ENCODE measurements at regions not wholly inside any gene's neighbourhood (a gene's known extent, or its start where the extent isn't known, plus 50 kb on each side); places are given as distances from the start of the nearest gene placed in this dataset.

DNA sequence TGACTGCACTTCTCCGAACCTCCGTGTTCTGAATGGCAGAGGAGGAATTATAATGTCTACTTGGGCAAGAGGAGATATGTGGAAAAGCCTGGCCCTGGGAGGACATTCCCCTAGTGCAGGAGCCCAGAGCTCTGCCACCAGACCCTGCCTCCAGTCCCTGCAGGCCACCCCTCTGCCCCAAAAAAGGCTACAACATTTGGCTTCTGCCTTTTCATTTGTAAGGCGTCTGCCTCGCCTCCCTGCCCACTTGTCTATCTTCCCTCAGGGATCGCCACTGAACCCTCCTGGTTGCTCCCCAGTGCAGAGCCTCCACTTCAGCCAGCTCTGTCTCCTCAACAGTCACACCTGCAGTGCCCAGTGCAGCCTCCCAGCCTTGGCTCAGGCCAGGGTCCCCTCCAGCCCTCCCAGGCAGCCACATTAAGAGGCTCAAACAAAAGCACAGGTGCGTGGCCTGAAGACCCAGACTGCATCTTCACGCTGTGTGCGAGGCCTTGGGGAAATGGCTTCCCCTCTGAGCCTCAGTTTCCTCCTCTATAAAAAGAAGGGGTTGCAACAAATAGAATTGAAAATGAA is 125.9 kb upstream of the SMAD3 start:
- Mint-ChIP-seq H3K27me3 (peaks cover under 1 to 7% of the 10 kb centered on the region in 2 donors), H3K36me3 (peaks cover 0 to 16% (median 1%) of the 10 kb centered on the region in 3 donors), H3K9me3 (peaks cover under 1 to 6% (median 6%) of the 10 kb centered on the region in 5 donors), H3K4me3 (no peak overlapping the region), H3K27ac (no peak overlapping the region), H3K4me1 (no peaks in the 10 kb centered on the region)
- ChIA-PET CTCF (interaction anchor here (0.6 to 0.9 kb wide), 2 partner anchors 36 to 361 kb away, joined by 3 read pairs; no protein-coding TSS in a partner anchor), POLR2A (no interaction called here)
- H3K4me3 ChIP-seq (ENCODE audit: low read length) = no peak overlapping the region
- no peak for DNase-seq
- no peak overlapping the region for H3K27ac ChIP-seq (ENCODE audit: low read depth, low read length)
- H3K4me1 ChIP-seq (ENCODE audit: insufficient read depth, low read length) = no peaks in the 10 kb centered on the region
- no peaks in the 10 kb centered on the region for H3K36me3 ChIP-seq (ENCODE audit: insufficient read depth, low read length)
- H3K9me3 ChIP-seq (ENCODE audit: low read length) = no peaks in the 10 kb centered on the region
- H3K27me3 ChIP-seq (ENCODE audit: insufficient read depth, low read length, poor library complexity, severe bottlenecking) = no peaks in the 10 kb centered on the region

DNA sequence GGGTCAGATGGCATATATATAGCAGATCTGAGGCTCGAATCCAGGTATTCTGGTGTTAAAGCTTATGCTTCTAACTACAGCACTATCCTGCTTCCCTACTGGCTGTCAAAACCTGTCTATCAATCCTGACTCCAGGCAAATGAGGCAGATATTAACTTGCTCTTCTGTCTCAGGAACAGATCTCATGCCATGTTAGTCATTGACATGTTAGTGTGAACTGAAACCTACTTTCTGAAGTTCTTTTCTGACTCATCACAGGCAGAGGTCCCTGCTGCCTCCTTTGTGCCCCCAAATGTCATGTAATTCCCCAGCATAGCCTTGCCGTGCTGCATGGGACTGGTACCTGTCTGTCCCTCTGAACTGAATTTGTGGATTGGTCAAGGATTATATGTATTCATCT is 125.0 kb upstream of the SMAD3 start:
- H3K4me3 ChIP-seq (ENCODE audit: low read length) = no peak overlapping the region
- CTCF ChIA-PET = no interaction called here
- no peaks in the 10 kb centered on the region for H3K36me3 ChIP-seq (ENCODE audit: insufficient read depth, low read length)
- H3K9me3 Mint-ChIP-seq = peaks cover 0 to 6% (median 6%) of the 10 kb centered on the region in 5 donors
- no peaks in the 10 kb centered on the region for H3K9me3 ChIP-seq (ENCODE audit: low read length)
- peaks cover 0 to 9% (median 1%) of the 10 kb centered on the region in 3 donors for H3K36me3 Mint-ChIP-seq
- H3K27ac Mint-ChIP-seq = no peak overlapping the region
- H3K27me3 ChIP-seq (ENCODE audit: insufficient read depth, low read length, poor library complexity, severe bottlenecking) = no peaks in the 10 kb centered on the region
- H3K27ac ChIP-seq (ENCODE audit: low read depth, low read length) = no peak overlapping the region
- POLR2A ChIA-PET = no interaction called here
- H3K27me3 Mint-ChIP-seq = peaks cover 0 to 6% of the 10 kb centered on the region in 2 donors
- no peaks in the 10 kb centered on the region for H3K4me1 ChIP-seq (ENCODE audit: insufficient read depth, low read length)
- H3K4me1 Mint-ChIP-seq = no peaks in the 10 kb centered on the region
- DNase-seq = no peak
- H3K4me3 Mint-ChIP-seq = no peak overlapping the region

DNA sequence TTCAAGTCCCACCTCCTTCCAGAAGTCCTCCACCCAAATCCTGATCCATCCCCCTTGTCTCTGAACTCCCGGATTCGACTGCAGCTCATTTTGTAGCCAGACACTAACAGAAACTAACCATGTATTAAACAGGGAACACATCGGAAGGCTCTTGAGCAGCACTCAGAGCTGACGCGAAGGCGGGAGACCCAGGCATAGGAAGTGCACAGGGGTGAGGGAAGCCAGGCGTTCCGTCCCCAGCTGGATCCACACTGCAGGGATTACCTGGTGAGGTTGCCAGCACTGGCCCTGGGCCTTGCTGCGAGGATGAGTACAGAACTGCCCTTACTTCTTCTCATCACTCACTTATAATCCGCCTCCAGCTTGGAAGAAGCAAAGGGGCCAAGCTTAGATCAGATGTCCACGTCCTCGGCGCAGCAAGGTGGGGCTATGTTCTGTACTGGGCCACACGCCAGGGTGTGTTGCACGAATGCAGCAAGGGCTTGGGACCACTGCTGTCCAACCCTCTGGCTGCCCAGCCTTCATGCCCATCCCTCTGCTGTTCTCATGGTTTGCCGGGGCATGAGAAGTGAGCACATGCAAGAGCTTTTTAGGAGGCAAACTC is 124.2 kb upstream of the SMAD3 start:
- DNase-seq = no peak
- Histone ChIP-seq H3K27ac (ENCODE audit: low read depth, low read length) (no peak overlapping the region), H3K9me3 (ENCODE audit: low read length) (no peaks in the 10 kb centered on the region), H3K27me3 (ENCODE audit: insufficient read depth, low read length, poor library complexity, severe bottlenecking) (no peaks in the 10 kb centered on the region), H3K4me1 (ENCODE audit: insufficient read depth, low read length) (no peaks in the 10 kb centered on the region), H3K36me3 (ENCODE audit: insufficient read depth, low read length) (no peaks in the 10 kb centered on the region), H3K4me3 (ENCODE audit: low read length) (no peak overlapping the region)
- Mint-ChIP-seq H3K27me3 (peaks cover 0 to 4% of the 10 kb centered on the region in 2 donors), H3K4me1 (no peaks in the 10 kb centered on the region), H3K27ac (no peak overlapping the region), H3K36me3 (peaks cover 0 to 6% (median 0%) of the 10 kb centered on the region in 3 donors), H3K9me3 (peaks cover 0 to 6% (median 2%) of the 10 kb centered on the region in 5 donors), H3K4me3 (no peak overlapping the region)
- ChIA-PET CTCF (interaction anchor here (1.7 kb wide), 1 partner anchor 363 kb away, joined by 5 read pairs; no protein-coding TSS in a partner anchor), POLR2A (no interaction called here)

DNA sequence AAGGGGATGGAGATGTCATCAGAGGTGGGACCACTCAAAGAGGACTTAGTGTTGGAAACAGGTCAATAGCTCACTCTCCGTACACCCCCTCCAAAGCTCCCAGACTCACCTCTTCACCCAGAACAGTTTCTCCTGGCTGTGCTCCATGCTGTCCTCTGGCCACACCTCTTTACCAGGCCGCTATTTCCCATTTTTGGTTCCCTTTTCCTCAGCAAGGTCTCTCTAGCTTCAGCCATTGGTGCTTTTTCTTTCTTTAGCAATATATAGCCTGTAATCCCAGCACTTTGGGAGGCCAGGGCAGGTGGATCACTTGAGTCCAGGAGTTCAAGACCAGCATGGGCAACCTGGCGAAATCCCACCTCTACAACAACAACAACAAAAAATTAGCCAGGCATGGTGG is 123.6 kb upstream of the SMAD3 start:
- no peak overlapping the region for H3K27ac Mint-ChIP-seq

DNA sequence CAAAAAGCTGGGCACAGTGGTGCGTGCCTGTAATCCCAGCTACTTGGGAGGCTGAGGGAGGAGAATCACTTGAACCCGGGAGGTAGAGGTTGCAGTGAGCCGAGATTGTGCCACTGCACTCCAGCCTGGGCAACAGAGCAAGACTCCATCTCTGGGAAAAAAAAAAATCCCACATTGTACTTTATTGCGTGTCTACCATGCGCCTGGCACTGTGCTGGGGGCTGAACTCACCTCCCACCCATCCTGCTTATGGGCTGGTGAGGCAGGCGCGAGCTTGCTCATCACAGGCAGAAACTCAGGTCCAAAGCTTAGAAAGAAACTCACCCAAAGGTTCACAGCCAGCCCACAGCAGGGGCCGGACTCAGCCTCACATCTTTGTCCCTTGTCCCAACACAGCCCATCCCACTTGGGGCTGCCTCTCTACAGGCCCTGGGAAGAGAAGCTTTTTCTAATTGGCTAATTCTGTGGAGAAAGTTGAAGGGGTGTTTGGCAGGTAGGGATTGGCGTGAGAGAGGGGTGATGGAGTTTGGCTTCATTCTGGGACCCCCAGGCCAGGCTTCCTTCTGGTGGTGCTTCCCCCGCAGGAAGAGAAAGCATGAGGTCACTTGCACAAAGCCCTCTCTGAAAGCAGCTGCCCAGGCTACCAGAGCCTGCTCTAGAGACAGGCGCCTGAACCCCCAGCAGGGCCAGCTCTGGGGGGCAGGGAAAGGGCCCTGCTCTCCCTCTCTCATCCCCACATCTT is 122.6 kb upstream of the SMAD3 start:
- Histone ChIP-seq H3K27me3 (ENCODE audit: insufficient read depth, low read length, poor library complexity, severe bottlenecking) (no peaks in the 10 kb centered on the region), H3K36me3 (ENCODE audit: insufficient read depth, low read length) (no peaks in the 10 kb centered on the region), H3K27ac (ENCODE audit: low read depth, low read length) (no peak overlapping the region), H3K4me3 (ENCODE audit: low read length) (no peak overlapping the region), H3K4me1 (ENCODE audit: insufficient read depth, low read length) (no peaks in the 10 kb centered on the region), H3K9me3 (ENCODE audit: low read length) (no peaks in the 10 kb centered on the region)
- no peak overlapping the region for H3K27ac Mint-ChIP-seq
- ChIA-PET POLR2A (interaction anchor here (0.6 kb wide), 1 partner anchor 169 kb away, joined by 5 read pairs; no protein-coding TSS in a partner anchor), CTCF (no interaction called here)
- H3K4me3 Mint-ChIP-seq = no peak overlapping the region
- peaks cover 0 to 2% of the 10 kb centered on the region in 2 donors for H3K27me3 Mint-ChIP-seq
- peaks cover 0 to 3% (median 0%) of the 10 kb centered on the region in 5 donors for H3K9me3 Mint-ChIP-seq
- DNase-seq = no peak
- H3K4me1 Mint-ChIP-seq = peaks cover 0 to 8% (median 0%) of the 10 kb centered on the region in 3 donors
- H3K36me3 Mint-ChIP-seq = no peaks in the 10 kb centered on the region

More for the DNA sequence above, 123.6 kb upstream of the SMAD3 start:
- Mint-ChIP-seq H3K27me3 (peaks cover 0 to 2% of the 10 kb centered on the region in 2 donors), H3K4me3 (no peak overlapping the region), H3K9me3 (peaks cover 0 to 6% (median 2%) of the 10 kb centered on the region in 5 donors), H3K4me1 (peaks cover 0 to 3% (median 0%) of the 10 kb centered on the region in 3 donors), H3K36me3 (peaks cover 0 to 4% (median 0%) of the 10 kb centered on the region in 3 donors)
- no peaks in the 10 kb centered on the region for H3K4me1 ChIP-seq (ENCODE audit: insufficient read depth, low read length)
- no peaks in the 10 kb centered on the region for H3K36me3 ChIP-seq (ENCODE audit: insufficient read depth, low read length)
- ChIA-PET CTCF (interaction anchor here (1.7 kb wide), 1 partner anchor 362 kb away, joined by 5 read pairs; no protein-coding TSS in a partner anchor), POLR2A (no interaction called here)
- H3K27ac ChIP-seq (ENCODE audit: low read depth, low read length) = no peak overlapping the region
- no peak for DNase-seq
- H3K4me3 ChIP-seq (ENCODE audit: low read length) = no peak overlapping the region
- no peaks in the 10 kb centered on the region for H3K9me3 ChIP-seq (ENCODE audit: low read length)
- no peaks in the 10 kb centered on the region for H3K27me3 ChIP-seq (ENCODE audit: insufficient read depth, low read length, poor library complexity, severe bottlenecking)

DNA sequence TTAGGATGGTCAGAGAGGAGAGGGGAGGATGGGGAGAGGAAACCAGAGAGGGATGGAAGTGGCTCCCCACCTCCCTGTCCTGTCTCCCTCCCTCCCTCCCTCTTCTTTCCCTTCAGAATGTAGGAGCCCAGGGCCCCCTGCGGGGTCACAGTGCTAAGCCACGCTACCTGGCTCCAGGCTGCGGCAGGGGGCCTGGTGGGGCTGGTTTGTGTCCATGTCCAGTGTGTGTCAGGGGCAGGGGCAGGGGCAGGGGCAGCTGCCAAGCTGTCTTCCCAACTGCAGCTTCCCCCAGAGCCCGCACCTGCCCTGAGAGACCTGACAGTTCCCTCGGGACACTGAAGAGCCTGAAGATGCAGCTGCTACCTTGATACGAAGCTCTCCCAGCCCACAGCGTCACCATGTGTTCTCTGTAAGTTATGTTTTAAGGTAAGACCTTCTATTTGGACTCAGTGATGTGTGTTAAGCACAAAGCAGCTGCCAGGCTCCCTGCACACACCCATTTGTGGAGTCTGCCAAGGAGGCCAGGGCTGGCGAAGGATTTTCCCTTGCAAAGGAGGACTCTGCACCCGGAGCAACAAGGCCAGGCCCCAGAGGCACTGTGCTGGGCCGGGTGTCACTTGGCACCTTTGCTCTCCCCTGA is 121.8 kb upstream of the SMAD3 start:
- H3K4me3 Mint-ChIP-seq = no peak overlapping the region
- peaks cover 0 to 2% of the 10 kb centered on the region in 2 donors for H3K27me3 Mint-ChIP-seq
- POLR2A ChIA-PET = no interaction called here
- H3K27me3 ChIP-seq (ENCODE audit: insufficient read depth, low read length, poor library complexity, severe bottlenecking) = no peaks in the 10 kb centered on the region
- DNase-seq = no peak
- peaks cover 0 to 8% (median 0%) of the 10 kb centered on the region in 3 donors for H3K4me1 Mint-ChIP-seq
- no peak overlapping the region for H3K27ac ChIP-seq (ENCODE audit: low read depth, low read length)
- H3K36me3 Mint-ChIP-seq = no peaks in the 10 kb centered on the region
- no peak overlapping the region for H3K27ac Mint-ChIP-seq
- H3K4me3 ChIP-seq (ENCODE audit: low read length) = no peak overlapping the region
- no peaks in the 10 kb centered on the region for H3K9me3 Mint-ChIP-seq
- H3K4me1 ChIP-seq (ENCODE audit: insufficient read depth, low read length) = no peaks in the 10 kb centered on the region
- H3K36me3 ChIP-seq (ENCODE audit: insufficient read depth, low read length) = no peaks in the 10 kb centered on the region
- CTCF ChIA-PET = interaction anchor here (1.5 kb wide), 1 partner anchor 360 kb away, joined by 8 read pairs; no protein-coding TSS in a partner anchor
- no peaks in the 10 kb centered on the region for H3K9me3 ChIP-seq (ENCODE audit: low read length)

DNA sequence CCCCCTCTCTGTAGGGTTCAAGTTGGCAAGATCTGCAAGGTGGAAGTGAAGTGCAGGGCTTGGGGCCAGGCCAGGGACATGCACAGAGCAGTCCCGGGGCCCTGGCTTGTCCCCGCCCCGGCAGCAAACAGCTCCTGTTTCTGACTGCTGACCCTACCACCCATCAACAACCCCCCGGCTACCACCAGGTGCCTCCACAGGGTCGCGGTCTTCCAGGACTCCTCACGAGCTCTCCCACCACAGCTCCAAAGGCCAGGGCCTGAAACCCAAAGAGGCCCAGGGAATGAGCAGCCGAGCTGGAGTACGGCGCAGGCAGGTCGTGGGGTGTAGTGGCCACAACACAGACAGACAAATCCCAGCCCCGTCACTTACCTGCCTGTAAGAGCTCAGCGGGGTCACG is 121.3 kb upstream of the SMAD3 start:
- H3K4me3 ChIP-seq (ENCODE audit: low read length) = no peak overlapping the region
- no peak overlapping the region for H3K4me3 Mint-ChIP-seq
- H3K36me3 Mint-ChIP-seq = no peaks in the 10 kb centered on the region
- H3K27ac Mint-ChIP-seq = no peak overlapping the region
- peaks cover 0 to 2% of the 10 kb centered on the region in 2 donors for H3K27me3 Mint-ChIP-seq
- POLR2A ChIA-PET = no interaction called here
- peaks cover 0 to 8% (median 0%) of the 10 kb centered on the region in 3 donors for H3K4me1 Mint-ChIP-seq
- CTCF ChIA-PET = interaction anchor here (0.6 to 1.5 kb wide), 3 partner anchors 17 to 360 kb away, joined by 3 to 8 read pairs (median 4); no protein-coding TSS in a partner anchor
- no peaks in the 10 kb centered on the region for H3K9me3 Mint-ChIP-seq
- H3K4me1 ChIP-seq (ENCODE audit: insufficient read depth, low read length) = no peaks in the 10 kb centered on the region
- H3K27ac ChIP-seq (ENCODE audit: low read depth, low read length) = no peak overlapping the region
- no peak for DNase-seq
- H3K9me3 ChIP-seq (ENCODE audit: low read length) = no peaks in the 10 kb centered on the region
- no peaks in the 10 kb centered on the region for H3K36me3 ChIP-seq (ENCODE audit: insufficient read depth, low read length)
- no peaks in the 10 kb centered on the region for H3K27me3 ChIP-seq (ENCODE audit: insufficient read depth, low read length, poor library complexity, severe bottlenecking)
